Activated CD8-positive, alpha-beta T cell treated with anti-CD3 and anti-CD28 coated beads for 36 hours (primary cell): ENCODE measurements at regions not wholly inside any gene's neighbourhood (a gene's known extent, or its start where the extent isn't known, plus 50 kb on each side); places are given as distances from the start of the nearest gene placed in this dataset.

Experiments used
- ATAC-seq: fragments of 200-7000 bp; cut with Tn5 transposase; one replicate; pipeline ENCODE4 v1.10.0; 2021; ENCODE audit warnings: mild to moderate bottlenecking, moderate library complexity
- CTCF ChIA-PET: fragments of 350-600 bp; sonication (Branson Sonifier 250); formaldehyde crosslinking; loops from one replicate; lab custom pipeline; 2021; ENCODE audit warnings: antibody characterized with exemption; lab: Charles Lee
- POLR2A ChIA-PET: fragments of 350-600 bp; sonication (Branson Sonifier 250); formaldehyde crosslinking; loops from one replicate; lab custom pipeline; 2021; ENCODE audit warnings: antibody characterized with exemption; lab: Charles Lee
- DNase-seq: peaks from one replicate; pipeline ENCODE4 v3.0.0-alpha.2; 2020
- H3K27ac Mint-ChIP-seq: one replicate; pipeline ENCODE4 v1.8.0; 2021; ENCODE audit warnings: mild to moderate bottlenecking, mixed read lengths
- H3K27me3 Mint-ChIP-seq: one replicate; pipeline ENCODE4 v1.8.0; 2021; ENCODE audit warnings: mixed read lengths
- H3K36me3 Mint-ChIP-seq: one replicate; pipeline ENCODE4 v1.8.0; 2021; ENCODE audit warnings: low read depth, mixed read lengths
- H3K4me1 Mint-ChIP-seq: one replicate; pipeline ENCODE4 v1.8.0; 2021; ENCODE audit warnings: low read depth, mixed read lengths
- H3K4me3 Mint-ChIP-seq: one replicate; pipeline ENCODE4 v1.8.0; 2021; ENCODE audit warnings: mild to moderate bottlenecking, moderate library complexity, mixed read lengths
- H3K9me3 Mint-ChIP-seq: one replicate; pipeline ENCODE4 v1.8.0; 2021; ENCODE audit warnings: mixed read lengths
- CTCF ChIP-seq: fragments of 200-600 bp; IDR thresholded peaks from one replicate; pipeline ENCODE4 v1.8.0; 2022; ENCODE audit warnings: antibody characterized with exemption, mild to moderate bottlenecking
- intact Hi-C: fragments of 100-400 bp; cut with micrococcal nuclease; formaldehyde crosslinking; loops from one replicate; pipeline ENCODE4 v1.10.0; 2022

GRCh38 chr2:195451160-195451559, 205.9 kb upstream of the SLC39A10 start:
- Mint-ChIP-seq H3K36me3 (no peaks in the 10 kb centered on the region), H3K27ac (no peak overlapping the region), H3K27me3 (no peaks in the 10 kb centered on the region), H3K9me3 (no peaks in the 10 kb centered on the region), H3K4me1 (peaks cover 11% of the 10 kb centered on the region), H3K4me3 (no peak overlapping the region)
- ChIA-PET CTCF (interaction anchor here (2.8 kb wide), 1 partner anchor 209 kb away, joined by 8 read pairs; no protein-coding TSS in a partner anchor), POLR2A (no interaction called here)
- intact Hi-C loops: no loop called here
- DNase-seq: no peak
- no peak for TF ChIP-seq CTCF
- no peak for ATAC-seq

- peaks cover 11% of the 10 kb centered on the region for H3K4me1 Mint-ChIP-seq
- no peaks in the 10 kb centered on the region for H3K27me3 Mint-ChIP-seq
- TF ChIP-seq CTCF: no peak
- ATAC-seq (no peak), DNase-seq (no peak)
- no peaks in the 10 kb centered on the region for H3K9me3 Mint-ChIP-seq
- H3K36me3 Mint-ChIP-seq: no peaks in the 10 kb centered on the region
- no peak overlapping the region for H3K27ac Mint-ChIP-seq
- intact Hi-C loops: no loop called here
- no peak overlapping the region for H3K4me3 Mint-ChIP-seq
- ChIA-PET POLR2A (no interaction called here), CTCF (interaction anchor here (1.3 to 2.8 kb wide), 2 partner anchors 210 to 214 kb away, joined by 3 to 8 read pairs; no protein-coding TSS in a partner anchor)
Measured at GRCh38 chr2:195450552-195451113, 206.4 kb upstream of the SLC39A10 start.

- no peak overlapping the region for H3K4me3 Mint-ChIP-seq
- POLR2A ChIA-PET: no interaction called here
- no peak overlapping the region for H3K27ac Mint-ChIP-seq
- H3K27me3 Mint-ChIP-seq: no peaks in the 10 kb centered on the region
- no peak for ATAC-seq
- H3K4me1 Mint-ChIP-seq: peaks cover 2% of the 10 kb centered on the region
- no peak for TF ChIP-seq CTCF
- peaks cover 6% of the 10 kb centered on the region for H3K9me3 Mint-ChIP-seq
- intact Hi-C loops: no loop called here
- DNase-seq: no peak
- H3K36me3 Mint-ChIP-seq: no peaks in the 10 kb centered on the region
- CTCF ChIA-PET: no interaction called here
Measured at GRCh38 chr2:195447323-195447975, 209.6 kb upstream of the SLC39A10 start.

GRCh38 chr2:195445639-195446038, 211.4 kb upstream of the SLC39A10 start:
- Mint-ChIP-seq H3K9me3 (peaks cover 21% of the 10 kb centered on the region), H3K27ac (no peak overlapping the region), H3K36me3 (no peaks in the 10 kb centered on the region), H3K4me1 (peaks cover 2% of the 10 kb centered on the region), H3K27me3 (no peaks in the 10 kb centered on the region), H3K4me3 (no peak overlapping the region)
- intact Hi-C loops: no loop called here
- POLR2A ChIA-PET: no interaction called here
- no peak for TF ChIP-seq CTCF
- CTCF ChIA-PET: no interaction called here
- ATAC-seq (no peak), DNase-seq (no peak)

GRCh38 chr2:195443926-195444325, 213.1 kb upstream of the SLC39A10 start:
- CTCF ChIA-PET: no interaction called here
- no peak for ATAC-seq
- DNase-seq: no peak
- TF ChIP-seq CTCF: no peak
- Mint-ChIP-seq H3K4me1 (no peaks in the 10 kb centered on the region), H3K27me3 (no peaks in the 10 kb centered on the region), H3K27ac (no peak overlapping the region), H3K9me3 (peaks cover 21% of the 10 kb centered on the region), H3K4me3 (no peak overlapping the region), H3K36me3 (no peaks in the 10 kb centered on the region)
- POLR2A ChIA-PET: no interaction called here
- intact Hi-C loops: no loop called here
